ENCODE measurements at regions not wholly inside any gene's neighbourhood (a gene's known extent, or its start where the extent isn't known, plus 50 kb on each side); places are given as distances from the start of the nearest gene placed in this dataset.

- Histone ChIP-seq H3K79me2 (ENCODE audit: control insufficient read depth, insufficient read depth, low read length) (no peaks in the 10 kb centered on the region), H3K27me3 (replicated peaks in 1 of 2; ENCODE audit: control insufficient read depth in 2 of 2, insufficient read depth in 2 of 2, low read length in 1 of 2) (no peaks in the 10 kb centered on the region), H3K4me3 (no peak overlapping the region), H3K4me1 (ENCODE audit: control insufficient read depth, insufficient read depth, low read length) (no peaks in the 10 kb centered on the region), H3K4me2 (ENCODE audit: control insufficient read depth, insufficient read depth) (no peak overlapping the region), H3K9ac (ENCODE audit: control insufficient read depth, insufficient read depth, low read length) (no peak overlapping the region), H4K20me1 (ENCODE audit: control insufficient read depth, insufficient read depth) (no peaks in the 10 kb centered on the region), H3K27ac (ENCODE audit: control insufficient read depth, insufficient read depth) (no peak overlapping the region), H3K9me3 (replicated peaks; ENCODE audit: control insufficient read depth, insufficient read depth, low read length) (no peaks in the 10 kb centered on the region), H2AFZ (ENCODE audit: control insufficient read depth, low read depth, low read length) (no peak overlapping the region), H3K36me3 (ENCODE audit: control insufficient read depth in 2 of 2, insufficient read depth in 2 of 2, low read length in 1 of 2) (no peaks in the 10 kb centered on the region)
- ChIA-PET CTCF (no interaction called here), POLR2A (no interaction called here), SMC1A (ENCODE audit: uncharacterized antibody, unreplicated experiment) (interaction anchor here (0.7 kb wide), 1 partner anchor 12 kb away, joined by 4 read pairs; no protein-coding TSS in a partner anchor), RAD21 (ENCODE audit: unreplicated experiment) (no interaction called here)
- ATAC-seq (no peak), FAIRE-seq (no peak), DNase-seq (ENCODE audit: low read depth, low spot score) (no peak)
- intact Hi-C loops (cut with micrococcal nuclease; ENCODE audit: unreplicated experiment): no loop called here
- 27% methylated on average over 2 of the region's 2 CpGs for WGBS (ENCODE audit: insufficient coverage, insufficient replicate concordance, low lambda C conversion rate, missing lambda C conversion rate)
- no TSS peak for BruUV-seq (replicated peaks)
- in situ Hi-C loops (cut with MboI): no loop called here
- TF ChIP-seq TAF1 (IDR thresholded peaks at IDR 0.05; ENCODE audit: borderline replicate concordance, low read depth, low read length) (no peak), NFYA (IDR thresholded peaks at IDR 0.05; ENCODE audit: borderline replicate concordance, low read depth, low read length) (no peak), SMARCA5 (IDR thresholded peaks at IDR 0.05) (no peak), FOXM1 (IDR thresholded peaks at IDR 0.05; ENCODE audit: low read depth, low read length) (no peak), ZNF24 (IDR thresholded peaks at IDR 0.05) (no peak), GATAD2B (conservative IDR thresholded peaks at IDR 0.05; ENCODE audit: low read depth) (no peak), EZH2 (IDR thresholded peaks at IDR 0.05; ENCODE audit: borderline replicate concordance, control insufficient read depth, low read depth, low read length) (no peak)
- TF ChIP-seq, protein P1, sequence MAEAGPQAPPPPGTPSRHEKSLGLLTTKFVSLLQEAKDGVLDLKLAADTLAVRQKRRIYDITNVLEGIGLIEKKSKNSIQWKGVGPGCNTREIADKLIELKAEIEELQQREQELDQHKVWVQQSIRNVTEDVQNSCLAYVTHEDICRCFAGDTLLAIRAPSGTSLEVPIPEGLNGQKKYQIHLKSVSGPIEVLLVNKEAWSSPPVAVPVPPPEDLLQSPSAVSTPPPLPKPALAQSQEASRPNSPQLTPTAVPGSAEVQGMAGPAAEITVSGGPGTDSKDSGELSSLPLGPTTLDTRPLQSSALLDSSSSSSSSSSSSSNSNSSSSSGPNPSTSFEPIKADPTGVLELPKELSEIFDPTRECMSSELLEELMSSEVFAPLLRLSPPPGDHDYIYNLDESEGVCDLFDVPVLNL (IDR thresholded peaks at IDR 0.05; ENCODE audit: low read depth, low read length): no peak
Measured at GRCh38 chr4:44120646-44121045, 328.0 kb downstream of the KCTD8 start.

GRCh38 chr4:44121210-44121609 lies 327.4 kb downstream of the KCTD8 start:
- ChIA-PET POLR2A (no interaction called here), RAD21 (ENCODE audit: unreplicated experiment) (no interaction called here), SMC1A (ENCODE audit: uncharacterized antibody, unreplicated experiment) (interaction anchor here (0.7 kb wide), 1 partner anchor 13 kb away, joined by 4 read pairs; no protein-coding TSS in a partner anchor), CTCF (no interaction called here)
- DNase-seq (ENCODE audit: low read depth, low spot score) (no peak), ATAC-seq (no peak), FAIRE-seq (no peak)
- Histone ChIP-seq H3K4me3 (no peak overlapping the region), H3K4me1 (ENCODE audit: control insufficient read depth, insufficient read depth, low read length) (no peaks in the 10 kb centered on the region), H3K9ac (ENCODE audit: control insufficient read depth, insufficient read depth, low read length) (no peak overlapping the region), H4K20me1 (ENCODE audit: control insufficient read depth, insufficient read depth) (no peaks in the 10 kb centered on the region), H3K9me3 (replicated peaks; ENCODE audit: control insufficient read depth, insufficient read depth, low read length) (no peaks in the 10 kb centered on the region), H3K27ac (ENCODE audit: control insufficient read depth, insufficient read depth) (no peak overlapping the region), H3K79me2 (ENCODE audit: control insufficient read depth, insufficient read depth, low read length) (no peaks in the 10 kb centered on the region), H3K36me3 (ENCODE audit: control insufficient read depth in 2 of 2, insufficient read depth in 2 of 2, low read length in 1 of 2) (no peaks in the 10 kb centered on the region), H2AFZ (ENCODE audit: control insufficient read depth, low read depth, low read length) (no peak overlapping the region), H3K27me3 (replicated peaks in 1 of 2; ENCODE audit: control insufficient read depth in 2 of 2, insufficient read depth in 2 of 2, low read length in 1 of 2) (no peaks in the 10 kb centered on the region), H3K4me2 (ENCODE audit: control insufficient read depth, insufficient read depth) (no peak overlapping the region)
- in situ Hi-C loops (cut with MboI) (no loop called here), intact Hi-C loops (cut with micrococcal nuclease; ENCODE audit: unreplicated experiment) (no loop called here)
- 5% methylated on average over 1 of the region's 1 CpG for WGBS (ENCODE audit: insufficient coverage, insufficient replicate concordance, low lambda C conversion rate, missing lambda C conversion rate)
- BruUV-seq (replicated peaks): no TSS peak
- TF ChIP-seq SREBF1 (IDR thresholded peaks at IDR 0.05; ENCODE audit: low read length) (no peak), EZH2 (IDR thresholded peaks at IDR 0.05; ENCODE audit: borderline replicate concordance, control insufficient read depth, low read depth, low read length) (no peak), MYB (IDR thresholded peaks at IDR 0.05; ENCODE audit: borderline replicate concordance, low read depth, low read length) (no peak), ATF2 (IDR thresholded peaks at IDR 0.05; ENCODE audit: low read length) (no peak), FOS (IDR thresholded peaks at IDR 0.05; ENCODE audit: borderline replicate concordance, extremely low read depth, insufficient read length) (no peak), ZNF384 (IDR thresholded peaks at IDR 0.05; ENCODE audit: borderline replicate concordance, low read depth, low read length) (no peak), ZNF207 (IDR thresholded peaks at IDR 0.05; ENCODE audit: borderline replicate concordance) (no peak)

All from GM12878 (cell line).